ENCODE measurements at regions not wholly inside any gene's neighbourhood (a gene's known extent, or its start where the extent isn't known, plus 50 kb on each side); places are given as distances from the start of the nearest gene placed in this dataset.

DNA sequence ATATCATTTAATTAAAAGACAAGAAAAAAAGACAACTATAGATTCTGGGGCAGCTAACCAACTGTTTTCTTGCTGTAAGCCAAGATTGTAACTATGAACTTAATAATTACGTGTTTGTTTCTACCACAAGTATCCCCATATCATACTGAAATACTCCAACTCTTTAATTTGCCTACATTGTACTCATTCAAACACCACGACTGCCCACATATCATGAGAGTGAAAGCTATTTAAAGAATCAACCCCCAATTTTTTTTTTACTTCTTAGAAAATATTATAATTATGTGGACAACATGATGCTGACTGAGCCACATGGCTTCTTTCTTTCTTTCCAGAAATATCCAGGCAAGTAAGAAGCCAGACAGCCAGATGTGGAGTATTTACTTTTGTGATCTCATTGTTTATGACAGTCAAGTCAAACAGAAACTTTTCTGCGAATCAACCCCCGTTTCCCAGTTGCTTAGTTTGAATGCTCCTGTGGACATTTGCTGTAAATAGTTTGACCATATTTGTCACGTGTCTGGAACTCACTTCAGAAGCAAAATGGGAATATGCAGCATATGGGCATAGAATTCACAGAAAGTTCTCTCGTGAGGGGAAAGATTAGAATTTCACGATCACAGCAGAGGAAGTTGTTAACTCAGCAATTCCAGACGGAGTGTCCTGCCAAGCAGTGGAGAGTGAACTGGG is 126.8 kb upstream of the PSMD7 start:
- ATAC-seq (no peak), DNase-seq (ENCODE audit: low read depth, low spot score) (no peak)

DNA sequence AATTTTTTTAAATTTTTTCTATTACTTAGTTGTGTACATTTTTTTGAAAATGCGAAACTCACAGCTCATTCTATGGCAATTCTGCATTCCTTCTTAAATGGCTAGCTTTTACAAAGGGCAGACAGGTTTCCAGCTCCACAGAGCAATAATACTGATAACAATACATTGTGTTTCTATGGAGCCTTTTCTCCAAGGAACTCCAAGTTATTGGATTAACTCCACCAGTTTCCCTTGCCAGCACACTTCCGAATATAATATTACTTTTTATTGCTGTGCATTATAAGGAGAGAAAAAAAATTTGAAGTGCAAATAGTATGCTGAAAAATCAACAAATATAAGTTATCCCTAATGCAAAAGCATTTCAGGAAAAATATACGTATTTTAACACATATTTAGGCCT is 127.5 kb upstream of the PSMD7 start:
- ChIA-PET POLR2A (interaction anchor here (0.6 kb wide), 1 partner anchor 19 kb away, joined by 4 read pairs; no protein-coding TSS in a partner anchor), CTCF (no interaction called here)
- Histone ChIP-seq H3K4me1 (ENCODE audit: control insufficient read depth, insufficient read depth, low read length) (no peaks in the 10 kb centered on the region), H3K27ac (ENCODE audit: low read length) (no peak overlapping the region), H3K9me3 (ENCODE audit: control insufficient read depth, insufficient read depth, low read depth, low read length) (no peaks in the 10 kb centered on the region), H3K4me3 (ENCODE audit: low read depth in 2 of 2, low read length in 2 of 2) (no peak overlapping the region), H3K36me3 (ENCODE audit: control insufficient read depth, insufficient read depth, low read length) (no peaks in the 10 kb centered on the region), H3K27me3 (ENCODE audit: control insufficient read depth, insufficient read depth, low read length) (no peaks in the 10 kb centered on the region)
- intact Hi-C loops (cut with micrococcal nuclease; ENCODE audit: unreplicated experiment), result no loop called here
- ATAC-seq (no peak), DNase-seq (ENCODE audit: low read depth, low spot score) (no peak)
- BruUV-seq (replicated peaks), result no TSS peak
- TF ChIP-seq, protein P1, sequence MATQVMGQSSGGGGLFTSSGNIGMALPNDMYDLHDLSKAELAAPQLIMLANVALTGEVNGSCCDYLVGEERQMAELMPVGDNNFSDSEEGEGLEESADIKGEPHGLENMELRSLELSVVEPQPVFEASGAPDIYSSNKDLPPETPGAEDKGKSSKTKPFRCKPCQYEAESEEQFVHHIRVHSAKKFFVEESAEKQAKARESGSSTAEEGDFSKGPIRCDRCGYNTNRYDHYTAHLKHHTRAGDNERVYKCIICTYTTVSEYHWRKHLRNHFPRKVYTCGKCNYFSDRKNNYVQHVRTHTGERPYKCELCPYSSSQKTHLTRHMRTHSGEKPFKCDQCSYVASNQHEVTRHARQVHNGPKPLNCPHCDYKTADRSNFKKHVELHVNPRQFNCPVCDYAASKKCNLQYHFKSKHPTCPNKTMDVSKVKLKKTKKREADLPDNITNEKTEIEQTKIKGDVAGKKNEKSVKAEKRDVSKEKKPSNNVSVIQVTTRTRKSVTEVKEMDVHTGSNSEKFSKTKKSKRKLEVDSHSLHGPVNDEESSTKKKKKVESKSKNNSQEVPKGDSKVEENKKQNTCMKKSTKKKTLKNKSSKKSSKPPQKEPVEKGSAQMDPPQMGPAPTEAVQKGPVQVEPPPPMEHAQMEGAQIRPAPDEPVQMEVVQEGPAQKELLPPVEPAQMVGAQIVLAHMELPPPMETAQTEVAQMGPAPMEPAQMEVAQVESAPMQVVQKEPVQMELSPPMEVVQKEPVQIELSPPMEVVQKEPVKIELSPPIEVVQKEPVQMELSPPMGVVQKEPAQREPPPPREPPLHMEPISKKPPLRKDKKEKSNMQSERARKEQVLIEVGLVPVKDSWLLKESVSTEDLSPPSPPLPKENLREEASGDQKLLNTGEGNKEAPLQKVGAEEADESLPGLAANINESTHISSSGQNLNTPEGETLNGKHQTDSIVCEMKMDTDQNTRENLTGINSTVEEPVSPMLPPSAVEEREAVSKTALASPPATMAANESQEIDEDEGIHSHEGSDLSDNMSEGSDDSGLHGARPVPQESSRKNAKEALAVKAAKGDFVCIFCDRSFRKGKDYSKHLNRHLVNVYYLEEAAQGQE (IDR thresholded peaks at IDR 0.05; ENCODE audit: insufficient read depth in 1 of 2, low read depth in 2 of 2, low read length in 1 of 2), result no peak
- TF ChIP-seq TCF7L2 (IDR thresholded peaks at IDR 0.05; ENCODE audit: low read depth, low read length) (no peak), SIN3A (IDR thresholded peaks at IDR 0.05; ENCODE audit: borderline replicate concordance, insufficient read depth, low read depth, low read length) (no peak), POLR2AphosphoS5 (IDR thresholded peaks at IDR 0.05; ENCODE audit: low read depth, low read length) (no peak)
- TF ChIP-seq, protein P2, sequence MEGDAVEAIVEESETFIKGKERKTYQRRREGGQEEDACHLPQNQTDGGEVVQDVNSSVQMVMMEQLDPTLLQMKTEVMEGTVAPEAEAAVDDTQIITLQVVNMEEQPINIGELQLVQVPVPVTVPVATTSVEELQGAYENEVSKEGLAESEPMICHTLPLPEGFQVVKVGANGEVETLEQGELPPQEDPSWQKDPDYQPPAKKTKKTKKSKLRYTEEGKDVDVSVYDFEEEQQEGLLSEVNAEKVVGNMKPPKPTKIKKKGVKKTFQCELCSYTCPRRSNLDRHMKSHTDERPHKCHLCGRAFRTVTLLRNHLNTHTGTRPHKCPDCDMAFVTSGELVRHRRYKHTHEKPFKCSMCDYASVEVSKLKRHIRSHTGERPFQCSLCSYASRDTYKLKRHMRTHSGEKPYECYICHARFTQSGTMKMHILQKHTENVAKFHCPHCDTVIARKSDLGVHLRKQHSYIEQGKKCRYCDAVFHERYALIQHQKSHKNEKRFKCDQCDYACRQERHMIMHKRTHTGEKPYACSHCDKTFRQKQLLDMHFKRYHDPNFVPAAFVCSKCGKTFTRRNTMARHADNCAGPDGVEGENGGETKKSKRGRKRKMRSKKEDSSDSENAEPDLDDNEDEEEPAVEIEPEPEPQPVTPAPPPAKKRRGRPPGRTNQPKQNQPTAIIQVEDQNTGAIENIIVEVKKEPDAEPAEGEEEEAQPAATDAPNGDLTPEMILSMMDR (IDR thresholded peaks at IDR 0.05), result no peak
- in situ Hi-C loops (cut with HindIII; ENCODE audit: low pct_unique_long_range_greater_than_20kb, low sequenced_read_pairs), result no loop called here

More for the DNA sequence above, 126.8 kb upstream of the PSMD7 start:
- BruUV-seq (replicated peaks), result no TSS peak
- H3K36me3 ChIP-seq (ENCODE audit: control insufficient read depth, insufficient read depth, low read length), result no peaks in the 10 kb centered on the region
- no peak overlapping the region; a peak in 1 of 4 replicates for H3K4me3 ChIP-seq (ENCODE audit: low read depth in 2 of 2, low read length in 2 of 2)
- TF ChIP-seq, protein P2 (IDR thresholded peaks at IDR 0.05), result no peak
- TF ChIP-seq SIN3A (IDR thresholded peaks at IDR 0.05; ENCODE audit: borderline replicate concordance, insufficient read depth, low read depth, low read length) (no peak), POLR2AphosphoS5 (IDR thresholded peaks at IDR 0.05; ENCODE audit: low read depth, low read length) (no peak), TCF7L2 (IDR thresholded peaks at IDR 0.05; ENCODE audit: low read depth, low read length) (no peak)
- TF ChIP-seq, protein P1 (IDR thresholded peaks at IDR 0.05; ENCODE audit: insufficient read depth in 1 of 2, low read depth in 2 of 2, low read length in 1 of 2), result no peak
- in situ Hi-C loops (cut with HindIII; ENCODE audit: low pct_unique_long_range_greater_than_20kb, low sequenced_read_pairs) (no loop called here), intact Hi-C loops (cut with micrococcal nuclease; ENCODE audit: unreplicated experiment) (no loop called here)
- POLR2A ChIA-PET, result interaction anchor here (0.6 kb wide), 1 partner anchor 20 kb away, joined by 4 read pairs; no protein-coding TSS in a partner anchor
- H3K9me3 ChIP-seq (ENCODE audit: control insufficient read depth, insufficient read depth, low read depth, low read length), result no peaks in the 10 kb centered on the region
- H3K4me1 ChIP-seq (ENCODE audit: control insufficient read depth, insufficient read depth, low read length), result no peaks in the 10 kb centered on the region
- no peak overlapping the region for H3K27ac ChIP-seq (ENCODE audit: low read length)
- H3K27me3 ChIP-seq (ENCODE audit: control insufficient read depth, insufficient read depth, low read length), result no peaks in the 10 kb centered on the region
- CTCF ChIA-PET, result interaction anchor here (0.6 kb wide), 1 partner anchor 61 kb away, joined by 3 read pairs; no protein-coding TSS in a partner anchor

All from Panc1 (cell line).